ENCODE measurements at regions not wholly inside any gene's neighbourhood (a gene's known extent, or its start where the extent isn't known, plus 50 kb on each side); places are given as distances from the start of the nearest gene placed in this dataset.

DNA sequence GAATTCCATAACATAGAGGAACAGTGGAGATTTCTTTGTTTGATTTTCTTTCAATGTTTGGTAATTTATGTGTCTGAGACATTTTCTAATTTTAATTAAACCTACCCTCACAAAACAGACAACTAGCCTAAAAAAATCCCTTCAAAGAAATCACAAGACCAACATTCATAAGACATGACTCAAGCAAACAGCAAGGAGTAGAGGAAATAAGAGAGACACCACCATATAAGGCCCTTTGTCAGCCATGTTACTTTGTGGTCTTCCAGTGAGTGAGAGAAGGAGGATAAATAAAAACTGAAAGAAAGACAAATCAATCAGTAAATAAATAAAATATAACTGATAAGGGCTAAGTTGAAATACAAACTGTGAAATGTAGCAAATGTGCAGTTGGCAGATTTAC is 830.8 kb upstream of the SLC39A10 start:
- TF ChIP-seq CTCF (IDR thresholded peaks at IDR 0.05) (no peak), POLR2A (IDR thresholded peaks at IDR 0.05) (no peak)
- no peaks in the 10 kb centered on the region for H3K9me3 ChIP-seq
- no peak overlapping the region for H3K4me3 ChIP-seq (replicated peaks in 1 of 3)
- no peaks in the 10 kb centered on the region for H3K4me1 ChIP-seq
- intact Hi-C loops (cut with DNase I): no loop called here
- no peak for DNase-seq
- no peaks in the 10 kb centered on the region for H3K36me3 ChIP-seq
- H3K27ac ChIP-seq: no peak overlapping the region
- no peaks in the 10 kb centered on the region for H3K27me3 ChIP-seq

DNA sequence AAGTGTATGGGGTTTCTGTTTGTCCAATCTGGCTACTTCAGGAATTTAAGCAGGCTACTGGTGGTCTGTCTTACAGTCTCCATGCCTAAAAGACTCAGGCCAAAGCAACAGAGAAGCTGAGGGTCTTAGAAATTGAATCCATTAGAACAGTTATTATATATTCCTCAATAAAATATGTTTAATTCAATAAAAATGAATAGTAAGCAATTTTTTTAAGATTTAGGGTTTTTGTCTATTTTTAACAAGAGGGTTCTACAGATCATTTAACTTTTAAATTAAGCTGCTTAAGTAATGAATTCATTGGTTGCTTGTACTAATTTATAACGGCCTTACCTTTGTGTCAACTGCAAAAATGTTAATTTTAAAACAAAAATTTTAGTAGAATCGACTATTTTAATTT is 832.6 kb upstream of the SLC39A10 start:
- no peak overlapping the region for H3K27ac ChIP-seq
- H3K9me3 ChIP-seq: no peaks in the 10 kb centered on the region
- intact Hi-C loops (cut with DNase I): no loop called here
- WGBS, 2 donors: 76 to 79% methylated on average over 2 of the region's 2 CpGs
- TF ChIP-seq CTCF (IDR thresholded peaks at IDR 0.05) (no peak), POLR2A (IDR thresholded peaks at IDR 0.05) (no peak)
- H3K4me3 ChIP-seq (replicated peaks in 1 of 3): no peak overlapping the region
- no peak for DNase-seq
- no peaks in the 10 kb centered on the region for H3K27me3 ChIP-seq
- H3K4me1 ChIP-seq: no peaks in the 10 kb centered on the region
- H3K36me3 ChIP-seq: no peaks in the 10 kb centered on the region

DNA sequence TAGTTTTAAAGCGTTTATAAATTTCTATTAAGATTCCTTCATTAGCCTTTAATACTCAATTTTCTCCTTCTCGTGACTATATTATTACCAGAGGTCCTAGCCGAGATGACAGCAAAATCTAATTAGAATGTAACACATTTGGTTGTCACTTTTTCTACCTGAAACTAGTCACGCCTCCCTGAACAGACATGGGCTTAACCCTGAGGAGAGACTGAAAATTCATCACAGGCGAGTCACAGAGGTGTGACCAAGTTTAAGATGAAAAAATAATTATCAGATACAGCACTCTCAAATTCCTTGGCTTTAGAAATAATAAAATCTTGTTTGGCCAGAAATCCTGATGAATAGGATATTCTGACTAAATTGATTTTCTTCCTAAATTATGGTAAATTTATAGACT is 834.4 kb upstream of the SLC39A10 start:
- Histone ChIP-seq H3K9me3 (no peaks in the 10 kb centered on the region), H3K4me3 (replicated peaks in 1 of 3) (no peak overlapping the region)
- DNase-seq: no peak

GRCh38 chr2:194822097-194822496 is 834.9 kb upstream of the SLC39A10 start:
- TF ChIP-seq POLR2A (IDR thresholded peaks at IDR 0.05) (no peak), CTCF (IDR thresholded peaks at IDR 0.05) (no peak)
- Histone ChIP-seq H3K9me3 (no peaks in the 10 kb centered on the region), H3K27ac (no peak overlapping the region), H3K36me3 (no peaks in the 10 kb centered on the region), H3K27me3 (no peaks in the 10 kb centered on the region), H3K4me3 (replicated peaks in 1 of 3) (no peak overlapping the region), H3K4me1 (no peaks in the 10 kb centered on the region)
- 0% methylated on average over 1 of the region's 1 CpG for WGBS, 2 donors
- no peak for DNase-seq
- intact Hi-C loops (cut with DNase I): no loop called here

More for the DNA sequence above, 834.4 kb upstream of the SLC39A10 start:
- no peak overlapping the region for H3K27ac ChIP-seq
- H3K4me1 ChIP-seq: no peaks in the 10 kb centered on the region
- H3K27me3 ChIP-seq: no peaks in the 10 kb centered on the region
- TF ChIP-seq CTCF (IDR thresholded peaks at IDR 0.05) (no peak), POLR2A (IDR thresholded peaks at IDR 0.05) (no peak)
- no peaks in the 10 kb centered on the region for H3K36me3 ChIP-seq
- WGBS, 2 donors: 77 to 83% methylated on average over 5 of the region's 5 CpGs
- intact Hi-C loops (cut with DNase I): no loop called here

- Histone ChIP-seq H3K36me3 (no peaks in the 10 kb centered on the region), H3K27ac (no peak overlapping the region), H3K4me3 (replicated peaks in 1 of 3) (no peak overlapping the region), H3K27me3 (no peaks in the 10 kb centered on the region), H3K4me1 (no peaks in the 10 kb centered on the region), H3K9me3 (peaks cover 3% of the 10 kb centered on the region)
- no peak for TF ChIP-seq CTCF (IDR thresholded peaks at IDR 0.05)
- no peak for TF ChIP-seq POLR2A (IDR thresholded peaks at IDR 0.05)
- intact Hi-C loops (cut with DNase I): no loop called here
- no peak for DNase-seq
Measured at GRCh38 chr2:194819367-194819766, 837.7 kb upstream of the SLC39A10 start.
